Naive B cell (primary cell): ENCODE measurements at regions not wholly inside any gene's neighbourhood (a gene's known extent, or its start where the extent isn't known, plus 50 kb on each side); places are given as distances from the start of the nearest gene placed in this dataset.
"Not testable (repeated sequence)": the region's sequence is repeated elsewhere in the genome, so short reads cannot be mapped to it uniquely, and the experiment has no call there.

Source experiments
- ATAC-seq, 2 donors: fragments of 150-1000 bp; cut with Tn5 transposase; 2 replicates each; pipeline ENCODE4 v1.10.0; 2021; ENCODE audit warnings: low read depth in 2 of 2, mild to moderate bottlenecking in 2 of 2, moderate library complexity in 2 of 2
- DNase-seq: peaks from one replicate; pipeline ENCODE4 v3.0.0; 2022
- H3K27ac Mint-ChIP-seq, 6 donors: one replicate each; pipeline ENCODE4 v1.8.0; 2020 to 2022; ENCODE audit warnings: mild to moderate bottlenecking in 6 of 6, mixed read lengths in 6 of 6, moderate library complexity in 5 of 6, inconsistent platforms in 2 of 6
- H3K27me3 Mint-ChIP-seq, 3 donors: one replicate each; pipeline ENCODE4 v1.8.0; 2021 to 2022; ENCODE audit warnings: mixed read lengths in 3 of 3, mild to moderate bottlenecking in 1 of 3
- H3K36me3 Mint-ChIP-seq, 2 donors: one replicate each; pipeline ENCODE4 v1.8.0; 2020 to 2022; ENCODE audit warnings: mixed read lengths in 2 of 2, inconsistent platforms in 1 of 2, mild to moderate bottlenecking in 1 of 2
- H3K4me1 Mint-ChIP-seq, 3 donors: one replicate each; pipeline ENCODE4 v1.8.0; 2020 to 2022; ENCODE audit warnings: mixed read lengths in 3 of 3, inconsistent platforms in 1 of 3, mild to moderate bottlenecking in 1 of 3, moderate library complexity in 1 of 3
- H3K4me3 Mint-ChIP-seq, 8 donors: one replicate each; pipeline ENCODE4 v1.8.0; 2020 to 2022; ENCODE audit warnings: mild to moderate bottlenecking in 8 of 8, mixed read lengths in 8 of 8, moderate library complexity in 8 of 8, inconsistent platforms in 2 of 8
- H3K9me3 Mint-ChIP-seq, 7 donors: one replicate each; pipeline ENCODE4 v1.8.0; 2020 to 2022; ENCODE audit warnings: mixed read lengths in 7 of 7, mild to moderate bottlenecking in 5 of 7, inconsistent platforms in 2 of 7, moderate library complexity in 1 of 7

DNA sequence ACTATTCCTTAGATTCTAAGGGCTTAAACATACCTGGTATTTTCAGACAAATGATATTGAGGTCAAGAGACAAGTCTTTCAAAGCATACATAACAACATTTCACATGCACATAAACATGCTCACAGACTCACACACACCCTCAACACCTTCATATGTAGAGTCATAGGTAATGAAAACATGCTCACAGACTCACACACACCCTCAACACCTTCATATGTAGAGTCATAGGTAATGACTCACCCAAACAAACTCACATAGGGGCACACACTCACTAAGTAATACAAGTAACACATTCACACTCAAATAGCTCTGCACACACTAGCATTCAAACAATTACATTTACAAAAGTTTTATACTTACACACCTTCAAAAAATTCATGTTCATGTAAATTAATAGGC, 975.5 kb downstream of the TMEM121 start:
- peaks cover under 1 to 22% (median 9%) of the 10 kb centered on the region in 3 donors for H3K27me3 Mint-ChIP-seq
- H3K36me3 Mint-ChIP-seq: no peaks in the 10 kb centered on the region
- ATAC-seq: no peak
- no peak overlapping the region for H3K27ac Mint-ChIP-seq
- H3K4me3 Mint-ChIP-seq: no peak overlapping the region
- peaks cover 5 to 23% (median 11%) of the 10 kb centered on the region in 3 donors for H3K4me1 Mint-ChIP-seq
- DNase-seq: no peak
- no peaks in the 10 kb centered on the region for H3K9me3 Mint-ChIP-seq

GRCh38 chr14:106505366-106505765, 979.0 kb downstream of the TMEM121 start:
- DNase-seq (no peak), ATAC-seq (no peak)
- Mint-ChIP-seq H3K27me3 (peaks cover 23 to 40% (median 26%) of the 10 kb centered on the region in 3 donors), H3K4me3 (no peak overlapping the region), H3K4me1 (peaks cover 5 to 26% (median 16%) of the 10 kb centered on the region in 3 donors), H3K9me3 (no peaks in the 10 kb centered on the region), H3K27ac (no peak overlapping the region), H3K36me3 (no peaks in the 10 kb centered on the region)

DNA sequence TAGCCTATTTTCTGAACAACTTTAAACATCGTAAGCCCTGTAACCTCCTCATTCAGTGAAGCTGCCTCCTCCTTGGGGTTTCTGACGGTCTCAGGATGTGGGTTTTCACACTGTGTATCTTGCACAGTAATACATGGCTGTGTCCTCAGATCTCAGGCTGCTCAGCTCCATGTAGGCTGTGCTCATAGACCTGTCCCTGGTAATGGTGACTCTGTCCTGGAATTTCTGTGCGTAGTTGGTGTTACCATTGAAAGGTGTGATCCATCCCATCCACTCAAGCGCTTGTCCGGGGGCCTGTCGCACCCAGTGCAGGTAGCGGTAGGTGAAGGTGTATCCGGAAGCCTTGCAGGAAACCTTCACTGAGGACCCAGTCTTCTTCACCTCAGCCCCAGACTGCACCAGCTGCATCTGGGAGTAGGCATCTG, 980.5 kb downstream of the TMEM121 start:
- H3K9me3 Mint-ChIP-seq: no peaks in the 10 kb centered on the region
- H3K27me3 Mint-ChIP-seq: peaks cover 23 to 38% (median 26%) of the 10 kb centered on the region in 3 donors
- no peaks in the 10 kb centered on the region for H3K36me3 Mint-ChIP-seq
- H3K4me1 Mint-ChIP-seq: peaks cover 5 to 31% (median 23%) of the 10 kb centered on the region in 3 donors
- ATAC-seq: peak; percentile 37 to 60
- no peak overlapping the region for H3K4me3 Mint-ChIP-seq
- H3K27ac Mint-ChIP-seq: no peak overlapping the region
- DNase-seq: no peak

- peak overlapping the region in 1 of 6 donors; percentile 39 for H3K27ac Mint-ChIP-seq
- ATAC-seq (peak in 1 of 2 donors; percentile 22), DNase-seq (no peak)
- H3K9me3 Mint-ChIP-seq: no peaks in the 10 kb centered on the region
- H3K27me3 Mint-ChIP-seq: peaks cover 21 to 33% (median 23%) of the 10 kb centered on the region in 3 donors
- no peak overlapping the region for H3K4me3 Mint-ChIP-seq
- no peaks in the 10 kb centered on the region for H3K36me3 Mint-ChIP-seq
- H3K4me1 Mint-ChIP-seq: peaks cover 5 to 31% (median 23%) of the 10 kb centered on the region in 3 donors
Measured at GRCh38 chr14:106507354-106507753, 981.0 kb downstream of the TMEM121 start.

DNA sequence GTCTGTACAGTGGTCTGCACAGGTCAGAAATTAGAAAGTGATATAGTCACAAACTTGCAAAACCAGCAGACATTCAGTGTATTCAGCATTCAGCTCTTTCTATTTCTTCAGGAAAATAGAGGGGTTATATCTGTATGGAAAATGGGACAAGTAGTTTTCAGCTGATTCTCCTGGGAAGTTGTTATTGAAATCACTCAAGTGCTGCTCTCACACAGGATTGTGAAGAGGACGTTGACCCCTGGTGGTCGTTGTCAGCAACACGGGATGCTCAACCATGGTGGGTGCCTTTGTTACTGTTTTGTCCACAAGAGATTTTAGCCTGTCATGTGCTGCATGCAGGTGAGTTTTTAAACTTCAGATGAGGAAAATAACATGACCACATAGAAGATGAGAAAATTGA, 981.8 kb downstream of the TMEM121 start:
- no peak overlapping the region for H3K4me3 Mint-ChIP-seq
- H3K27me3 Mint-ChIP-seq: peaks cover 20 to 32% (median 23%) of the 10 kb centered on the region in 3 donors
- no peak for DNase-seq
- H3K4me1 Mint-ChIP-seq: peaks cover 5 to 31% (median 23%) of the 10 kb centered on the region in 3 donors
- H3K27ac Mint-ChIP-seq: no peak overlapping the region
- H3K36me3 Mint-ChIP-seq: no peaks in the 10 kb centered on the region
- ATAC-seq: no peak
- no peaks in the 10 kb centered on the region for H3K9me3 Mint-ChIP-seq

DNA sequence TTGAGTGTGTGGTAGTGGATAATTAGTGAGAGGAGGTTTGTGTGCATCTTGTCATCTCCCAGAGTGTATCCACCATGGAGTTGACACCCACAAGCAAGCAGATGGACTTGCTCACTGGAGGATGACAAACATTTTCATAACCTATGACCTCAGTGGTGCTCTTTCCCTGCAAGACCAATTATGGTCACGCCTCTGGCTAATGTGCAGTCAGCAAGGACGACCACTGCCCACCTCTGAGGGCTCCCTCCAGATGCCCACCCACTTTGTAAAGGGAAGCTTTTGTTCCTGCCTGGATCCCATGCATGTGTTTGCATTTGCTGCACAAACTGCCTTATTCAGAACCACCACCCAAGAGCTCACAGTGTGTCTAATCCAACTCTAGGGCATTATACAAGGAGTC, 982.8 kb downstream of the TMEM121 start:
- Mint-ChIP-seq H3K4me3 (no peak overlapping the region), H3K4me1 (peaks cover 2 to 27% (median 21%) of the 10 kb centered on the region in 3 donors), H3K27me3 (peaks cover 25 to 29% (median 28%) of the 10 kb centered on the region in 3 donors), H3K9me3 (no peaks in the 10 kb centered on the region), H3K36me3 (no peaks in the 10 kb centered on the region), H3K27ac (no peak overlapping the region)
- ATAC-seq (no peak), DNase-seq (no peak)

DNA sequence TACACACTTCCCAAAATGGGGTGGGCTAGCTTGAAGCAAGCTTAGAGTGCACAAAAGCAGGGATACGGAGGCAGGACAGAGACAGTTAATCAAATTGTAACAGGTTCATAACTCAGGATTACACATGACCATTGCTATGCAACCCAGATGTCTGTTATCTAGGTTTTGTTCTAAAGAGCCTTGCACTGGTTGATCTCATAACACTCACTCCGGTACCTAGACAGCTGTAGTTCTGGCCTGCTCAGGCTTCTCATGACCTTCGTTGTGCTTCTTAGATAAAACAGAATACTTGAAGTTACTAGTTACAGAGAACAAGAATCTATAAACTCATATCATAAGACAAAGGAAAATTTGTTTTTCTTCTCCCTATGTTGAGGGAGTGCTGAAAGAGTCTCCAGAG, 983.4 kb downstream of the TMEM121 start:
- peaks cover 0 to 22% (median 17%) of the 10 kb centered on the region in 3 donors for H3K4me1 Mint-ChIP-seq
- H3K4me3 Mint-ChIP-seq: no peak overlapping the region
- H3K36me3 Mint-ChIP-seq: no peaks in the 10 kb centered on the region

DNA sequence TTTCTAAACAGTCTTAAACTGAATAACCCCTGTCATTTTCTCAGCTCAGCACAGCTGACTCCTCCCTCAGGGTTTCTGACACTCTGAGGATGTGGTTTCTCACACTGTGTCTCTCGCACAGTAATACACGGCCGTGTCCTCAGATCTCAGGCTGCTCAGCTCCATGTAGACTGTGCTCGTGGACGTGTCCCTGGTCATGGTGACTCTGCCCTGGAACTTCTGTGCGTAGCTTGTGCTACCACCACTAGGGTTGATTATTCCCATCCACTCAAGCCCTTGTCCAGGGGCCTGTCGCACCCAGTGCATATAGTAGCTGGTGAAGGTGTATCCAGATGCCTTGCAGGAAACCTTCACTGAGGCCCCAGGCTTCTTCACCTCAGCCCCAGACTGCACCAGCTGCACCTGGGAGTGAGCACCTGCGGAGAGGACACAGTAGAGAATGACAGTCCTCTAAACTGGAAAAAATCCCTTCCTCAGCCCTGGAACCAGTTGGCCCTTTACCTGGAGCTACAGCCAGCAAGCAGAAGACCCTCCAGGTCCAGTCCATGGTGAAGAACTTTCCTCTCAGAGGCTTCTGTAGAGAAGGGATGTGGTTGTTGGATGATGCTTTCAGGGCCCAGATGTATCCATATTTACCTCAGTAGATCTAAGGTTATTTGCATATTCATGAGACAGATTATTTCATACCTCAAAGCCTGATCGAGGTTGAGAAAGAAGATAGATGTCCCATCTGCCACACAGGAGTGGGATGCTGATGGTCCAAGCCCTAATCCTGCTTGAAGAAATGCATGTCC, 984.8 kb downstream of the TMEM121 start:
- Mint-ChIP-seq H3K27me3 (peaks cover 21 to 28% (median 25%) of the 10 kb centered on the region in 3 donors), H3K27ac (peak overlapping the region in 1 of 6 donors; percentile 15), H3K36me3 (no peaks in the 10 kb centered on the region), H3K9me3 (no peaks in the 10 kb centered on the region), H3K4me1 (peaks cover 0 to 17% (median 14%) of the 10 kb centered on the region in 3 donors), H3K4me3 (peak overlapping the region in 5 of 8 donors; percentile 15 to 57 (median 46))
- no peak for DNase-seq
- peak; percentile 49 to 62 for ATAC-seq

More for the DNA sequence above, 983.4 kb downstream of the TMEM121 start:
- DNase-seq (no peak), ATAC-seq (no peak)
- H3K9me3 Mint-ChIP-seq: no peaks in the 10 kb centered on the region
- H3K27ac Mint-ChIP-seq: peak overlapping the region in 1 of 6 donors; percentile 21
- H3K27me3 Mint-ChIP-seq: peaks cover 25 to 28% (median 25%) of the 10 kb centered on the region in 3 donors

DNA sequence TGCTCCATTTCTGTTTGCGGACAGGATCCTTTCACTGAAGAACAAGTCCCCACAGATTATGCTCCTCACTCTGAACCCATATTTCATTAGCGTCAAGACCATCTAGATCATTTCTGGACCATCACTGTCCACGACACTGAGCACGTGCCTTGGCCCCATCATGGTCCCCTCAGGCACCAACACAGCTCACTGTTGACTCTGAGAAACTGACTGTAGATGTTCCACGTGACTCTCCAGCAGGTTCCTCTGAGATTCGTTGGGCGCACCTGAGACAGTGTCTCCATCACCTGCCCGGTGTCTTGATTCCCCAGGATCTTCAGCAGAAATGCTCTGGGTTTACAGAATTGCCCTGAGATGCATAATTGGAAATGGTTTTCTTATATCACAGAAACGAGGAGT, 985.4 kb downstream of the TMEM121 start:
- DNase-seq: no peak
- Mint-ChIP-seq H3K27me3 (peaks cover 21 to 28% (median 25%) of the 10 kb centered on the region in 3 donors), H3K36me3 (no peaks in the 10 kb centered on the region), H3K4me3 (peak overlapping the region in 4 of 8 donors; percentile 19 to 57 (median 40)), H3K9me3 (no peaks in the 10 kb centered on the region), H3K27ac (no peak overlapping the region), H3K4me1 (peaks cover 3 to 14% (median 10%) of the 10 kb centered on the region in 3 donors)
- no peak for ATAC-seq

DNA sequence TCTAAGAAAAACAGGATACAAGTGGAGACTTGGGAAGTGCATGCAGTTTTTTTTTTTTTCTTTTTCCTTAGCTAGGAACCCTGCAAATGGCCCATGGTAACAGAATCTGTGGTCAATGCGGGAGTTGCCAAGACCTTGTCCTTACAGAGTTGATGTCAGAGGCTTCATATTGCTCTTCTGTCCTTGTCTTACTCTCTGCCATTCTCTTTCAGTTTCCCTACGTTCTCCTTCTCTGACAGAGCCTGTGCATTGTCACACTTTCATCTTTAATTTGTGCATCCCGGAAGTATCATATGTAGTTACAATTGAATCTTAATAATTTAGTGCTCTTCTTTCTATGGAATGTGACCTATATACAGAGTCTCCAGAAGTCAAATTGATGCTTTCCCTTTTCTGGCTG, 986.9 kb downstream of the TMEM121 start:
- ATAC-seq: no peak
- peaks cover 13 to 22% (median 17%) of the 10 kb centered on the region in 3 donors for H3K27me3 Mint-ChIP-seq
- peak overlapping the region in 1 of 6 donors; percentile 49 for H3K27ac Mint-ChIP-seq
- no peaks in the 10 kb centered on the region for H3K36me3 Mint-ChIP-seq
- no peak overlapping the region for H3K4me3 Mint-ChIP-seq
- H3K9me3 Mint-ChIP-seq: no peaks in the 10 kb centered on the region
- peaks cover 15 to 21% (median 18%) of the 10 kb centered on the region in 3 donors for H3K4me1 Mint-ChIP-seq
- no peak for DNase-seq

DNA sequence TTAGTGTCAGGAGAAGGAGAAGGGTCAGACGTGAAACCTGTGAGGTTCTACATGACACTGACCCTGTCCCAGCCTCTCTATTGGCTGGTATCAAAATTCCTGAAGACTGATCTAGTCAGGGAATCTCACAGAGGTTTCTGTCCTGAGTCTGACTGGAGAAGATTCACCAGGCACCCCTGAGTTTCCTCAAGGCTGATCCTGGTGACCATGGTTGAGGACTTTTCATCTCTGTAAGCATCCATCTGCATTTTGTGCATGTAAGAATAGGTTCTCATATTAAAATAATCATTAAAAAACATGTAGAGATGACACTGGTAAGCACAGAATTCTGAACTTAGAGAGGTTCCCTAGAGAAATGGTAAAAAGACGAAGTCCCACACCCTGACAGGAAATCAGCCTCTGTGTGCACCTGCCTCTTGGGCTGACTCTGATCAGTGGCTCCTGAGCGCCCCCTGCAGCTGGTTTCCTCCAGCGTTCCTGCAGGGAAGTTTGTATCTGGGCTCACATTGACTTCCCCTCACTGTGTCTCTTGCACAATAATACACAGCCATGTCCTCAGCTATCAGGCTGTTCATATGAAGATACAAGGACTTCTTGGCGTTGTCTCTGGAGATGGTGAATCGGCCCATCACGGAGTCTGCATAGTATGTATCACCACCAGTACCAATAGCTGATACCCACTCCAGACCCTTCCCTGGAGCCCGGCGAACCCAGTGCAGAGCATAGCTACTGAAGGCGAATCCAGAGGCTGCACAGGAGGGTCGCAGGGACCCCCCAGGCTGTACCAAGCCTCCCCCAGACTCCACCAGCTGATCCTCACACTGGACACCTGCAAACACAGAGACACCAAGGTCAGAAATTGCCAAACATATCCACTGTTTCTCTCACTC, 991.9 kb downstream of the TMEM121 start:
- Mint-ChIP-seq H3K9me3 (no peaks in the 10 kb centered on the region), H3K27ac (peak overlapping the region in 1 of 6 donors; percentile 42), H3K27me3 (peaks cover 0 to 5% (median 4%) of the 10 kb centered on the region in 3 donors), H3K4me3 (peak overlapping the region in 5 of 8 donors; percentile 43 to 84 (median 73)), H3K36me3 (no peaks in the 10 kb centered on the region), H3K4me1 (peaks cover 12 to 15% (median 15%) of the 10 kb centered on the region in 3 donors)
- peak; percentile 95 to 97 for ATAC-seq
- peak; percentile 79 for DNase-seq

DNA sequence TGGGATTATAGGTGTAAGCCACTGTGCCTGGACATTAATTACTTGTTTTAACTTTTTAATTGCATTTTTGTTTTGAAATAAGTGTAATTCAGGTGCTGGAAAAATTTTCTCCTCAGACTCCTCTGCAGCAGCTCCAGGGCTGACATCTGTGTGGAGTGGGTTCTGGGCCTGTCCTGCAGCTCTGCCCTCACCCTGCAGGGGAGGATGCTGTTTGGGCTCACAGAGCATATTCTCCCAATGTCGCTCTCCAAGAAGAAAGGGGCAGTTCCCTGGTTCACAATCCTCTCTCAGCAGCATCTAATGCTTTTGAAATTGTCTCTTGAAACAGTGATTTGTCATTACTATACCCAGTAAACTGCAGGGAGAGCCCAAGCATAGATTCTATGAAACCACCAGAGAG, 995.7 kb downstream of the TMEM121 start:
- peaks cover 10 to 14% (median 10%) of the 10 kb centered on the region in 3 donors for H3K4me1 Mint-ChIP-seq
- not testable (repeated sequence) for H3K4me3 Mint-ChIP-seq, H3K27me3 Mint-ChIP-seq, DNase-seq, H3K27ac Mint-ChIP-seq, H3K36me3 Mint-ChIP-seq, H3K9me3 Mint-ChIP-seq, ATAC-seq

GRCh38 chr14:106522990-106523389, 996.6 kb downstream of the TMEM121 start:
- peaks cover 1 to 5% (median 2%) of the 10 kb centered on the region in 3 donors for H3K4me1 Mint-ChIP-seq
- H3K4me3 Mint-ChIP-seq: no peak overlapping the region
- H3K9me3 Mint-ChIP-seq: no peaks in the 10 kb centered on the region
- no peaks in the 10 kb centered on the region for H3K27me3 Mint-ChIP-seq
- no peaks in the 10 kb centered on the region for H3K36me3 Mint-ChIP-seq
- DNase-seq (no peak), ATAC-seq (no peak)
- H3K27ac Mint-ChIP-seq: no peak overlapping the region
